ENCODE measurements at regions not wholly inside any gene's neighbourhood (a gene's known extent, or its start where the extent isn't known, plus 50 kb on each side); places are given as distances from the start of the nearest gene placed in this dataset.

DNA sequence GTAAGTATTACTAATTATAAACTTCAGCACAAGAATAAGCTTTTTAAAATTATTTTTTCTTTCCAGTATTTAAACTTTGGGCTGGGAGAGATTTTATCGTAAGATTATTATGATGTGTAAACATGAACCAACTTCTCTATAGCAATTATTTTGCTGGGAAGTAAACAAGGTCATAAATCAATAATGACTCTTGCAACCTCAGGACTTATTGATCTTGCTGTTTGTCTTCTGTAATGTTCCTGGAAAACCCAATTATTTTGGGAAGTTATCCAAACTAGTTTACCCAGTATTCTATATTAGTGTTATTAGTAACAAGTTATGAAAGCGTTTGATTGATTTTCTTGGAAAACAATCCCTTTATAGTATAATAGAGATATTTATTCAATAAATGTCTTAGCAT, 174.9 kb downstream of the PPP1R2C start:
- TF ChIP-seq FOXM1 (IDR thresholded peaks at IDR 0.05; ENCODE audit: borderline replicate concordance) (no peak), NFRKB (IDR thresholded peaks at IDR 0.05) (no peak), FOXA1 (IDR thresholded peaks at IDR 0.05) (no peak)
- CTCF ChIA-PET = no interaction called here
- POLR2A ChIA-PET = no interaction called here
- no peak for DNase-seq (ENCODE audit: extremely low spot score)

DNA sequence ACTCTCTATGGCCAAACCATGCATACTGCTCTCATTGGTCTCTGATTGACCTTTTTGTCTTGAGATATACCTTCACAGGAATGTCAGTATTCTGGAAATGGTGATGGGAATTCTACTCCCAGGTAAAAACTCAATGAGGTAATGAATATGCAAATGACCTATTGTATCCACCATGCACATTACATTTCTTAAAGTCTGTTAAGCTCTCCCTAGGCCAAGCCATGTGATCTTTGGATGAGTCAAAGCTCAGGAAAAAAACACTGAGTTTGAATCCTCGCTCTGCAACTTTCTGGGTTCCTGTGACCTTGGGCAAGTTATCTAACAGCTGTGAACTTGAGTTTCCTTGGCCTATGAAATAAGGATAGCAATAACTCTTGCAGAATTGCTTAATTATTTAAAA, 175.4 kb downstream of the PPP1R2C start:
- DNase-seq (ENCODE audit: extremely low spot score) = no peak
- TF ChIP-seq BHLHE40 (IDR thresholded peaks at IDR 0.05; ENCODE audit: borderline replicate concordance) (no peak), ZNF384 (IDR thresholded peaks at IDR 0.05) (no peak), ELF4 (IDR thresholded peaks at IDR 0.05) (no peak), SP1 (IDR thresholded peaks at IDR 0.05) (no peak)
- POLR2A ChIA-PET = no interaction called here
- CTCF ChIA-PET = no interaction called here

DNA sequence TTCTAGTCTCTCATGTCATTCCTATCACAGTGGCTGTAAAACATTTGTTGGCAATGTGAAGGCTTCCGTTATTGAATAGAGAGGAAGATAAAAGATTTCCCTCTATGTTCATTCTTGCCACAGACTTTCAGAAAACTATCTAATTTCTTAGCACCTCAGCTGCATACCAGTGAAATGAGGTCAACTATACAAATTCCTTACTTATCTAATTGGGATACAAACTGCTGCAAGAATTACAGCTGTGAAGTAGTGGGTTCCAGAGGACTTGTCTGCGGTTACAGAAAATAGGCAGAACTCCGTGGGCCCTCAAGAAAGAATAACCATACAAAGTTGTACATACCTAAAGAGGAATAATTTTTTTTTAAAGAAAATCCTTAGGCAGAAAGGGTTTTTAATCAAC, 175.8 kb downstream of the PPP1R2C start:
- POLR2A ChIA-PET = no interaction called here
- CTCF ChIA-PET = no interaction called here
- no peak for DNase-seq (ENCODE audit: extremely low spot score)
- TF ChIP-seq L3MBTL2 (conservative IDR thresholded peaks at IDR 0.05) = no peak
- no peak for TF ChIP-seq NFRKB (IDR thresholded peaks at IDR 0.05)
- TF ChIP-seq TARDBP (IDR thresholded peaks at IDR 0.05) = no peak
- no peak for TF ChIP-seq FOXA1 (IDR thresholded peaks at IDR 0.05)
- no peak for TF ChIP-seq SP1 (IDR thresholded peaks at IDR 0.05)
- TF ChIP-seq ELF4 (IDR thresholded peaks at IDR 0.05) = no peak
- TF ChIP-seq BHLHE40 (IDR thresholded peaks at IDR 0.05; ENCODE audit: borderline replicate concordance) = no peak
- TF ChIP-seq FOXM1 (IDR thresholded peaks at IDR 0.05; ENCODE audit: borderline replicate concordance) = no peak
- TF ChIP-seq, protein P1, sequence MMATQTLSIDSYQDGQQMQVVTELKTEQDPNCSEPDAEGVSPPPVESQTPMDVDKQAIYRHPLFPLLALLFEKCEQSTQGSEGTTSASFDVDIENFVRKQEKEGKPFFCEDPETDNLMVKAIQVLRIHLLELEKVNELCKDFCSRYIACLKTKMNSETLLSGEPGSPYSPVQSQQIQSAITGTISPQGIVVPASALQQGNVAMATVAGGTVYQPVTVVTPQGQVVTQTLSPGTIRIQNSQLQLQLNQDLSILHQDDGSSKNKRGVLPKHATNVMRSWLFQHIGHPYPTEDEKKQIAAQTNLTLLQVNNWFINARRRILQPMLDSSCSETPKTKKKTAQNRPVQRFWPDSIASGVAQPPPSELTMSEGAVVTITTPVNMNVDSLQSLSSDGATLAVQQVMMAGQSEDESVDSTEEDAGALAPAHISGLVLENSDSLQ (IDR thresholded peaks at IDR 0.05) = no peak
- no peak for TF ChIP-seq CTBP1 (IDR thresholded peaks at IDR 0.05; ENCODE audit: borderline replicate concordance)
- TF ChIP-seq ZNF384 (IDR thresholded peaks at IDR 0.05) = no peak
- TF ChIP-seq FOXK2 (IDR thresholded peaks at IDR 0.05) = no peak
- TF ChIP-seq SUZ12 (IDR thresholded peaks at IDR 0.05) = no peak
- no peak for TF ChIP-seq ARNT (IDR thresholded peaks at IDR 0.05)
- no peak for TF ChIP-seq HDGF (IDR thresholded peaks at IDR 0.05; ENCODE audit: borderline replicate concordance)
- no peak for TF ChIP-seq LEF1 (IDR thresholded peaks at IDR 0.05; ENCODE audit: borderline replicate concordance)

DNA sequence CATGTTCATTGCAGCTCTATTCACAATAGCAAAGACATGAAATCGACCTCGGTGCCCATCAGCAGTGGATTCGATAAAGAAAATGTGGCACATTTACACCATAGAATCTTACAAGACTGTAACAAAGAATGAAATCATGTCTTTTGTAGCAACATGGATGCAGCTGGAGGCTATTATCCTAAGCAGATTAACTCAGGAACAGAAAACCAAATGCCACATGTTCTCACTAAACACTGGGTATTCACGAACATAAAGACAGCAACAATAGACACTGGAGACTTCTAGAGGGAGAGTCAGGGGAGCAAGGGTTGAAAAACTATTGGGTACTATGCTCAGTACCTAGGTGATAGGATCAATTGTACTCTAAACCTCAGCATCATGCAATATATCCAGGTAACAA, 180.5 kb downstream of the PPP1R2C start:
- ChIA-PET POLR2A (no interaction called here), CTCF (no interaction called here)
- DNase-seq (ENCODE audit: extremely low spot score) = no peak
- no peak for TF ChIP-seq HDGF (IDR thresholded peaks at IDR 0.05; ENCODE audit: borderline replicate concordance)
- no peak for TF ChIP-seq SUZ12 (IDR thresholded peaks at IDR 0.05)
- no peak for TF ChIP-seq ELF4 (IDR thresholded peaks at IDR 0.05)
- TF ChIP-seq LEF1 (IDR thresholded peaks at IDR 0.05; ENCODE audit: borderline replicate concordance) = no peak
- TF ChIP-seq, protein P1 (IDR thresholded peaks at IDR 0.05) = no peak
- TF ChIP-seq BHLHE40 (IDR thresholded peaks at IDR 0.05; ENCODE audit: borderline replicate concordance) = no peak
- TF ChIP-seq NFRKB (IDR thresholded peaks at IDR 0.05) = no peak
- no peak for TF ChIP-seq FOXA1 (IDR thresholded peaks at IDR 0.05)
- TF ChIP-seq FOXK2 (IDR thresholded peaks at IDR 0.05) = no peak
- no peak for TF ChIP-seq ZNF384 (IDR thresholded peaks at IDR 0.05)
- no peak for TF ChIP-seq L3MBTL2 (conservative IDR thresholded peaks at IDR 0.05)
- TF ChIP-seq CTBP1 (IDR thresholded peaks at IDR 0.05; ENCODE audit: borderline replicate concordance) = no peak

DNA sequence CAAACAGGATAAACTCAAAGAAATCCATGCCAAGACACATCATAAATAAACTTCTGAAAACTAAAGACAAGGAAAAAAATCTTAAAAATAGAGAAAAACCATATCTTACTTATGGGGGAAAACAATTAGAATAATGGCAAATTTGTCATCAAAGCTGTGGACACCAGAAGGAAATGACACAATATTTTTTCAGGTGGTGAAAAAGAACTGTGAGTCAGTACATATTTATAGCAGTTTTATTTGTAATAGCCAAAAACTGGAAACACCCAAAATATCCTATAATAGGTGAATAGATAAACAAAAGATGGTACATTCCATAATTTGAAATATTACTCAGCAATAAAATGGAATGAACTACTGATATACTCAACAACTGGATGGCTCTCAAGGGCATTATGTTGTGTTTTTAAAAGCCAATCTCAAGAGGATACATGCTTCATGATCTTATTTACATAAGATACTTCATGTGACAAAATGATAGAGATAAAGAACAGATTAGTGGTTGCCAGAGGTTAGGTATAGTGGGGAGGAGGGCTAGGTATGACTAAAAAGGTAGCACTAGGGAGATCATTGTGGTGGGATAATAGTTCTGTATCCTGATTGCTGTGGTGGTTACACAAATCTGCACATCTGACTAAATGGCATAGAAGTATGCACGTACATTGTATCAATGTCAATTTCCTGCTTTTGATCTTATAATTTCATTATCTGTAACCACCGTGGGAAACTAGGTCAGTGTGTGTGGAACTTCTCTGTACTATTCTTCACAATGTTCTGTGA, 191.9 kb downstream of the PPP1R2C start:
- ChIA-PET CTCF (no interaction called here), POLR2A (no interaction called here)
- TF ChIP-seq FOXM1 (IDR thresholded peaks at IDR 0.05; ENCODE audit: borderline replicate concordance) = no peak
- TF ChIP-seq TARDBP (IDR thresholded peaks at IDR 0.05) = no peak
- no peak for TF ChIP-seq L3MBTL2 (conservative IDR thresholded peaks at IDR 0.05)
- no peak for TF ChIP-seq HDGF (IDR thresholded peaks at IDR 0.05; ENCODE audit: borderline replicate concordance)
- no peak for TF ChIP-seq FOXA1 (IDR thresholded peaks at IDR 0.05)
- TF ChIP-seq SP1 (IDR thresholded peaks at IDR 0.05) = no peak
- TF ChIP-seq, protein P1 (IDR thresholded peaks at IDR 0.05) = no peak
- TF ChIP-seq ELF4 (IDR thresholded peaks at IDR 0.05) = no peak
- TF ChIP-seq BHLHE40 (IDR thresholded peaks at IDR 0.05; ENCODE audit: borderline replicate concordance) = no peak
- no peak for TF ChIP-seq NFRKB (IDR thresholded peaks at IDR 0.05)
- DNase-seq (ENCODE audit: extremely low spot score) = no peak

DNA sequence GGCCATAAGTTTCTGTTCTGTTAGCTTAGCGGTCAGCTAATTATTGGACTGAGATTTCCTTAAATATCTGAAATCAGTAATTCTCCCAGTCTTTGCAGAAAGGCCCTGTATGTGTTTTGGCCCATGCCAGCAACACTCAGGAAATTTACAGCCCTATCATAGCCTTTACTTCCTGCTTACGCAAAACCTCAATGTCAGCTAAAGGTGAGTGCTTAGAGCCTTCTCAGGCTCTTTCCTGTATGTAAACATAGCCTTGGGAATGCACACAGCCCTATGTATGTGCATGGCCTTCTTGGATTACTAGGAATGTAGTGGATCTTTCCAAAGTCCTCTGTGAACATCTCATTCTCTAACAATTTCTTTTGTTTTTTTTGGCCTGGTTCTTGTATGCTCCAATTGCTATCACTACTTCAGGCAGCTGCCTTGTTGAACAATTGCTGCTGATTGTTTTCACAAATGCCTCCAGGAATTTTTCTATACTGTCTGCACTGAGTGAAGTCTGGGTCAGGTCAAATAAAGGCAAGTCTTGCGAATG, 200.0 kb downstream of the PPP1R2C start:
- no peak for DNase-seq (ENCODE audit: extremely low spot score)
- TF ChIP-seq ELF4 (IDR thresholded peaks at IDR 0.05) (no peak), TARDBP (IDR thresholded peaks at IDR 0.05) (no peak), SP1 (IDR thresholded peaks at IDR 0.05) (no peak), BHLHE40 (IDR thresholded peaks at IDR 0.05; ENCODE audit: borderline replicate concordance) (no peak), NFRKB (IDR thresholded peaks at IDR 0.05) (no peak)
- CTCF ChIA-PET = no interaction called here
- POLR2A ChIA-PET = no interaction called here

DNA sequence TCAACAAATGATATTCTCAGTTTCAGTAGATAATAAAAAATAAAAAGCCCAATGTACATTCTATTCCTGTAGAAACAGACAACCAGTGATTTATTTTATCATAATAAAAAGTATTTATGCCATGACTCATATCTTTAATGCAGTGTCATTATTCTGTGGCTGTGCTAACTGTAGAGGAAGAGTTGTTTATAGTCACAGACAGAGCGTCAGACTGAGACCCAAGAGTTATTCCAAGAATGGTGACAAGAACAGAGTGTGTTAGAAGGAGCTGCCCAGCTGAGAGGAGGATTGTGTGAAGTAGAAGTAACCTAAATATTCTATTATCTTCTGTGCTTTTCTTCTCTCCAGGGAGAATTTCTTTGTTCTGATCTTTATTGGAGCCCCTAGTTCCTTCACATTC, 210.7 kb downstream of the PPP1R2C start:
- ChIA-PET CTCF (no interaction called here), POLR2A (no interaction called here)
- TF ChIP-seq, protein P1 (IDR thresholded peaks at IDR 0.05) = no peak
- no peak for TF ChIP-seq NFRKB (IDR thresholded peaks at IDR 0.05)
- DNase-seq (ENCODE audit: extremely low spot score) = no peak

All from HEK293T (cell line).